ENCODE measurements at regions not wholly inside any gene's neighbourhood (a gene's known extent, or its start where the extent isn't known, plus 50 kb on each side); places are given as distances from the start of the nearest gene placed in this dataset.

- Histone ChIP-seq H3K9me3 (ENCODE audit: low read length) (no peaks in the 10 kb centered on the region), H4K20me1 (ENCODE audit: insufficient read depth) (no peaks in the 10 kb centered on the region), H3K9ac (ENCODE audit: low read length) (no peak overlapping the region), H2AFZ (ENCODE audit: low read depth, low read length) (no peak overlapping the region), H3F3A (ENCODE audit: insufficient read depth, low read length, poor library complexity, severe bottlenecking) (no peaks in the 10 kb centered on the region), H3K4me2 (ENCODE audit: low read length) (no peak overlapping the region), H3K4me3 (ENCODE audit: low read length) (no peak overlapping the region), H3K79me2 (replicated peaks; ENCODE audit: insufficient read depth, low read length) (no peaks in the 10 kb centered on the region), H3K36me3 (ENCODE audit: insufficient read depth, low read length) (no peaks in the 10 kb centered on the region), H3K27me3 (ENCODE audit: insufficient read depth, low read depth, low read length) (no peaks in the 10 kb centered on the region), H3K27ac (ENCODE audit: low read length) (no peak overlapping the region), H3K9me2 (ENCODE audit: insufficient read depth, low read length) (no peaks in the 10 kb centered on the region)
- no peak for TF ChIP-seq POLR2AphosphoS5 (IDR thresholded peaks at IDR 0.05)
- TF ChIP-seq MXI1 (conservative IDR thresholded peaks at IDR 0.05; ENCODE audit: poor library complexity, severe bottlenecking), result no peak
Observed at GRCh38 chr4:171594293-171594692, 218.9 kb upstream of the GALNTL6 start.

GRCh38 chr4:171590716-171591115 is 222.5 kb upstream of the GALNTL6 start:
- H3K9me2 ChIP-seq (ENCODE audit: insufficient read depth, low read length), result no peaks in the 10 kb centered on the region

More at GRCh38 chr4:171590716-171591115, 222.5 kb upstream of the GALNTL6 start:
- TF ChIP-seq SMC3 (conservative IDR thresholded peaks at IDR 0.05; ENCODE audit: poor library complexity), result no peak
- no peak for TF ChIP-seq POLR2AphosphoS5 (IDR thresholded peaks at IDR 0.05)
- TF ChIP-seq EP300 (conservative IDR thresholded peaks at IDR 0.05; ENCODE audit: poor library complexity, severe bottlenecking), result no peak
- TF ChIP-seq MXI1 (conservative IDR thresholded peaks at IDR 0.05; ENCODE audit: poor library complexity, severe bottlenecking), result no peak
- no peak for TF ChIP-seq CTCF (IDR thresholded peaks at IDR 0.05; ENCODE audit: poor library complexity, severe bottlenecking)
- no peak for TF ChIP-seq EZH2 (IDR thresholded peaks at IDR 0.05; ENCODE audit: borderline replicate concordance, insufficient read depth, low read length, poor library complexity, severe bottlenecking)
- no peak for TF ChIP-seq REST (IDR thresholded peaks at IDR 0.05; ENCODE audit: borderline replicate concordance)
- TF ChIP-seq RAD21 (conservative IDR thresholded peaks at IDR 0.05), result no peak
- TF ChIP-seq TAF1 (IDR thresholded peaks at IDR 0.05; ENCODE audit: low read depth), result no peak
- no peak overlapping the region for H3K27ac ChIP-seq (ENCODE audit: low read length)
- H2AFZ ChIP-seq (ENCODE audit: low read depth, low read length), result no peak overlapping the region
- H3K4me2 ChIP-seq (ENCODE audit: low read length), result no peak overlapping the region
- no peaks in the 10 kb centered on the region for H3K36me3 ChIP-seq (ENCODE audit: insufficient read depth, low read length)
- no peaks in the 10 kb centered on the region for H4K20me1 ChIP-seq (ENCODE audit: insufficient read depth)
- H3K9me3 ChIP-seq (ENCODE audit: low read length), result no peaks in the 10 kb centered on the region
- no peaks in the 10 kb centered on the region for H3F3A ChIP-seq (ENCODE audit: insufficient read depth, low read length, poor library complexity, severe bottlenecking)
- H3K79me2 ChIP-seq (replicated peaks; ENCODE audit: insufficient read depth, low read length), result no peaks in the 10 kb centered on the region
- H3K27me3 ChIP-seq (ENCODE audit: insufficient read depth, low read depth, low read length), result no peaks in the 10 kb centered on the region
- H3K9ac ChIP-seq (ENCODE audit: low read length), result no peak overlapping the region
- H3K4me3 ChIP-seq (ENCODE audit: low read length), result no peak overlapping the region
